ENCODE measurements at regions not wholly inside any gene's neighbourhood (a gene's known extent, or its start where the extent isn't known, plus 50 kb on each side); places are given as distances from the start of the nearest gene placed in this dataset.

- H3K4me1 Mint-ChIP-seq (ENCODE audit: low read depth) = no peaks in the 10 kb centered on the region
- H3K27ac Mint-ChIP-seq = no peak overlapping the region
- no peaks in the 10 kb centered on the region for H3K36me3 Mint-ChIP-seq (ENCODE audit: low read depth)
- no peaks in the 10 kb centered on the region for H3K9me3 Mint-ChIP-seq
- H3K4me3 Mint-ChIP-seq = no peak overlapping the region
- no peaks in the 10 kb centered on the region for H3K27me3 Mint-ChIP-seq
These were observed 115.5 kb upstream of the ABCA1 start for GRCh38 chr9:105043370-105043936.

- no peaks in the 10 kb centered on the region for H3K27me3 Mint-ChIP-seq
- no peaks in the 10 kb centered on the region for H3K36me3 Mint-ChIP-seq (ENCODE audit: low read depth)
- no peak overlapping the region for H3K4me3 Mint-ChIP-seq
- no peaks in the 10 kb centered on the region for H3K4me1 Mint-ChIP-seq (ENCODE audit: low read depth)
- no peaks in the 10 kb centered on the region for H3K9me3 Mint-ChIP-seq
- no peak overlapping the region for H3K27ac Mint-ChIP-seq
These were observed 116.6 kb upstream of the ABCA1 start for GRCh38 chr9:105044518-105044917.

- Mint-ChIP-seq H3K4me3 (no peak overlapping the region), H3K36me3 (ENCODE audit: low read depth) (no peaks in the 10 kb centered on the region), H3K27me3 (peaks cover 6% of the 10 kb centered on the region), H3K4me1 (ENCODE audit: low read depth) (peaks cover 8% of the 10 kb centered on the region), H3K9me3 (no peaks in the 10 kb centered on the region), H3K27ac (no peak overlapping the region)
These were observed 119.2 kb upstream of the ABCA1 start for GRCh38 chr9:105046907-105047741.

- Mint-ChIP-seq H3K4me1 (ENCODE audit: low read depth) (peaks cover 14% of the 10 kb centered on the region), H3K9me3 (no peaks in the 10 kb centered on the region), H3K27me3 (peaks cover 6% of the 10 kb centered on the region), H3K4me3 (no peak overlapping the region), H3K27ac (no peak overlapping the region), H3K36me3 (ENCODE audit: low read depth) (no peaks in the 10 kb centered on the region)
These were observed 119.7 kb upstream of the ABCA1 start for GRCh38 chr9:105047742-105048041.

GRCh38 chr9:105048331-105048730 lies 120.4 kb upstream of the ABCA1 start:
- Mint-ChIP-seq H3K27ac (no peak overlapping the region), H3K9me3 (no peaks in the 10 kb centered on the region), H3K4me1 (ENCODE audit: low read depth) (peaks cover 20% of the 10 kb centered on the region), H3K4me3 (no peak overlapping the region), H3K27me3 (peaks cover 6% of the 10 kb centered on the region), H3K36me3 (ENCODE audit: low read depth) (no peaks in the 10 kb centered on the region)

GRCh38 chr9:105050296-105050695 lies 122.3 kb upstream of the ABCA1 start:
- H3K27me3 Mint-ChIP-seq = peaks cover 6% of the 10 kb centered on the region
- H3K9me3 Mint-ChIP-seq = no peaks in the 10 kb centered on the region
- H3K4me1 Mint-ChIP-seq (ENCODE audit: low read depth) = peaks cover 32% of the 10 kb centered on the region
- no peaks in the 10 kb centered on the region for H3K36me3 Mint-ChIP-seq (ENCODE audit: low read depth)
- no peak overlapping the region for H3K27ac Mint-ChIP-seq
- no peak overlapping the region for H3K4me3 Mint-ChIP-seq

- H3K4me1 Mint-ChIP-seq (ENCODE audit: low read depth) = peaks cover 32% of the 10 kb centered on the region
- no peaks in the 10 kb centered on the region for H3K36me3 Mint-ChIP-seq (ENCODE audit: low read depth)
- H3K27ac Mint-ChIP-seq = no peak overlapping the region
- H3K9me3 Mint-ChIP-seq = no peaks in the 10 kb centered on the region
- no peak overlapping the region for H3K4me3 Mint-ChIP-seq
- peaks cover 6% of the 10 kb centered on the region for H3K27me3 Mint-ChIP-seq
These were observed 123.9 kb upstream of the ABCA1 start for GRCh38 chr9:105051897-105052296.

- Mint-ChIP-seq H3K36me3 (ENCODE audit: low read depth) (no peaks in the 10 kb centered on the region), H3K27ac (no peak overlapping the region), H3K4me1 (ENCODE audit: low read depth) (peaks cover 32% of the 10 kb centered on the region), H3K27me3 (peaks cover 6% of the 10 kb centered on the region), H3K9me3 (no peaks in the 10 kb centered on the region), H3K4me3 (no peak overlapping the region)
These were observed 124.4 kb upstream of the ABCA1 start for GRCh38 chr9:105052346-105052745.

- Mint-ChIP-seq H3K27me3 (peaks cover 6% of the 10 kb centered on the region), H3K27ac (peak overlapping the region; percentile 53), H3K4me1 (ENCODE audit: low read depth) (peaks cover 32% of the 10 kb centered on the region), H3K9me3 (no peaks in the 10 kb centered on the region), H3K4me3 (no peak overlapping the region), H3K36me3 (ENCODE audit: low read depth) (no peaks in the 10 kb centered on the region)
These were observed 125.3 kb upstream of the ABCA1 start for GRCh38 chr9:105053209-105053652.

- Mint-ChIP-seq H3K4me3 (no peak overlapping the region), H3K27me3 (peaks cover 6% of the 10 kb centered on the region), H3K4me1 (ENCODE audit: low read depth) (peaks cover 32% of the 10 kb centered on the region), H3K36me3 (ENCODE audit: low read depth) (no peaks in the 10 kb centered on the region), H3K9me3 (no peaks in the 10 kb centered on the region), H3K27ac (no peak overlapping the region)
These were observed 126.5 kb upstream of the ABCA1 start for GRCh38 chr9:105054491-105054890.

GRCh38 chr9:105055917-105056316 lies 128.0 kb upstream of the ABCA1 start:
- Mint-ChIP-seq H3K36me3 (ENCODE audit: low read depth) (no peaks in the 10 kb centered on the region), H3K4me3 (no peak overlapping the region), H3K27ac (no peak overlapping the region), H3K27me3 (peaks cover 4% of the 10 kb centered on the region), H3K4me1 (ENCODE audit: low read depth) (peaks cover 29% of the 10 kb centered on the region), H3K9me3 (no peaks in the 10 kb centered on the region)

- H3K27me3 Mint-ChIP-seq = peaks cover 4% of the 10 kb centered on the region
- no peaks in the 10 kb centered on the region for H3K36me3 Mint-ChIP-seq (ENCODE audit: low read depth)
- no peak overlapping the region for H3K27ac Mint-ChIP-seq
- H3K4me1 Mint-ChIP-seq (ENCODE audit: low read depth) = peaks cover 20% of the 10 kb centered on the region
- no peak overlapping the region for H3K4me3 Mint-ChIP-seq
- H3K9me3 Mint-ChIP-seq = no peaks in the 10 kb centered on the region
These were observed 129.6 kb upstream of the ABCA1 start for GRCh38 chr9:105057551-105057950.

- H3K4me1 Mint-ChIP-seq (ENCODE audit: low read depth) = peaks cover 11% of the 10 kb centered on the region
- no peaks in the 10 kb centered on the region for H3K36me3 Mint-ChIP-seq (ENCODE audit: low read depth)
- no peak overlapping the region for H3K27ac Mint-ChIP-seq
These were observed 131.3 kb upstream of the ABCA1 start for GRCh38 chr9:105059252-105059651.

GRCh38 chr9:105062222-105062855 lies 134.4 kb upstream of the ABCA1 start:
- no peaks in the 10 kb centered on the region for H3K36me3 Mint-ChIP-seq (ENCODE audit: low read depth)
- no peaks in the 10 kb centered on the region for H3K9me3 Mint-ChIP-seq
- no peak overlapping the region for H3K4me3 Mint-ChIP-seq
- H3K4me1 Mint-ChIP-seq (ENCODE audit: low read depth) = peaks cover 21% of the 10 kb centered on the region
- H3K27me3 Mint-ChIP-seq = peaks cover 10% of the 10 kb centered on the region
- H3K27ac Mint-ChIP-seq = no peak overlapping the region

More at GRCh38 chr9:105059252-105059651, 131.3 kb upstream of the ABCA1 start:
- Mint-ChIP-seq H3K9me3 (no peaks in the 10 kb centered on the region), H3K27me3 (peaks cover 4% of the 10 kb centered on the region), H3K4me3 (no peak overlapping the region)

GRCh38 chr9:105064248-105065097 lies 136.5 kb upstream of the ABCA1 start:
- H3K4me3 Mint-ChIP-seq = no peak overlapping the region
- peaks cover 10% of the 10 kb centered on the region for H3K27me3 Mint-ChIP-seq
- H3K36me3 Mint-ChIP-seq (ENCODE audit: low read depth) = no peaks in the 10 kb centered on the region

More at GRCh38 chr9:105064248-105065097, 136.5 kb upstream of the ABCA1 start:
- peaks cover 21% of the 10 kb centered on the region for H3K4me1 Mint-ChIP-seq (ENCODE audit: low read depth)
- H3K27ac Mint-ChIP-seq = no peak overlapping the region
- H3K9me3 Mint-ChIP-seq = no peaks in the 10 kb centered on the region

Measured in stimulated activated naive CD8-positive, alpha-beta T cell treated with anti-CD3 and anti-CD28 coated beads, Interleukin-15, Interleukin-2, amounts not matched to agents 100 ng/mL and 50 ng/mL, for 24 hours (primary cell).